GM18508 (cell line): ENCODE measurements at regions not wholly inside any gene's neighbourhood (a gene's known extent, or its start where the extent isn't known, plus 50 kb on each side); places are given as distances from the start of the nearest gene placed in this dataset.

ENCODE experiments used
- ATAC-seq: cut with Tn5 transposase; IDR thresholded peaks from one replicate; pipeline ENCODE4 v1.9.1; 2021; ENCODE audit warnings: moderate number of reproducible peaks; ENCODE audit not compliant: insufficient read depth, unreplicated experiment

DNA sequence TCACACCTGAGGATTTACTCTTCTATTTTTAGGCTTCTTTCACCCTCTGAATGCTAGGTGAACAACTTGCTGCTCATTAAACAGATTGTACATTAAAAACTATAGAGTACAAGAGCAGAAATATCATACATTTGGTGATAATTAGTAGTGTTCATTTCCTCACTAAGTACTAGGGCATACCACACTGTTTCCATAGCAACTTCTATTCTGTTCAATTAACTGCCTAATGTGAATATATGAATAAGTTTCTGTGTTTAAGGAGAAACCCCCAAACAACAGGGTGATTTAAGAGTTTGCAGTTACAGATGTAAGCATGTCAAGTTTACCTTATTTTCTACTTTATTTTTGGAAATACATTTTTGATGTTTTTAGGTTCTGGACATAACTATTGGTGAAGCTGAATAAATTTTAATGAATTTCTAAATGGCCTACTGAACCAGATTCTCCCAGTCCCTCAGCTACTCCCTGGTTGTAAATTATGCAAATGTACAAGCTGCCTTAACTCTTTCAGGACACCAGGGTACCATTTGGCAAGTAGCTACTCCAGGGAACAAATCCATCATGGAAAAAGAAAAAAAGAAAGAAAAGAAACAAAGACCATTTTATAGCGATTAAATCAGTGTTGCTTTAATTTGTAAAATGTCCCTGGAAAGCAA, 199.8 kb upstream of the NAV3 start:
- ATAC-seq: no peak

GRCh38 chr12:77630344-77630743, 200.3 kb upstream of the NAV3 start:
- ATAC-seq: no peak

DNA sequence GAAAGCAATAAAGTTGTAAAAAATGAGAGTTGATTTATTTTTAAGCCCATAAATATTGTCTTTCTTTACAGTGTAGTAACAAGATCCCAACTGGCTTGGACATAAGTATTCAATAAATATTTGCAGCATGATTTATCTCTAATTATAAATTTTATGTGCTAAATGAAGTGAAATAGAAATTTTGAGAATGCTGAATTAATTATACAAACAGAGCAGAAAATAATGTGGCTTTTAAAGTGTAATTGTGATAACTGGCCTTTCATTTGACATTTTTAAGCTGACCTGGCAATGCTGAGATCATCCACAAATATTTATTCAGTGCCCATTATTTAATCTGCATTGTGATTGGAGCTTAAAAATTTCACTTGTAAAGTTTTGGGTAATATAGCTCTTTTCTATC, 201.6 kb upstream of the NAV3 start:
- no peak for ATAC-seq

- ATAC-seq: no peak
These were observed 205.3 kb upstream of the NAV3 start for GRCh38 chr12:77625441-77625840.

DNA sequence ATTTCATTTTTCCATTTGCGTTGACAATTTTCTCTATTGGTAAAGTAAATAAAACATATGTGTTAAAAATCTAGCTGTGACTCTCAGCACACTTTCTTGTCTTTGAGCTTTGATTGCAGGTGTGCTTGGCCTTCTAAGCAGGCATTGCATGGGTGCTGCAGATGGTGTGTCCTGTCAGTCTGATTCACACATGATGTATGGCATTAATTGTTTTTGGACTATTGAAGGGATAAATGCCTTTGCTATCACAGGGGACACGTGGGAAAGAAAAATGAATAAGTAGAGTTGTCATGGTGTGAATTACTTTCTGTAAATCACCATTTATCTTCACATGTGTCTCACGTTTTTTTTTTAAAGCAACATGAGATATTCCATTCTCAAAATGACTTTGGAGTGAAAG, 211.3 kb upstream of the NAV3 start:
- ATAC-seq: no peak

- ATAC-seq: no peak
These were observed 212.9 kb upstream of the NAV3 start for GRCh38 chr12:77617818-77618217.

GRCh38 chr12:77615332-77615731, 215.4 kb upstream of the NAV3 start:
- no peak for ATAC-seq

- ATAC-seq: no peak
These were observed 217.3 kb upstream of the NAV3 start for GRCh38 chr12:77613411-77613810.

GRCh38 chr12:77610446-77610845, 220.2 kb upstream of the NAV3 start:
- ATAC-seq: no peak

DNA sequence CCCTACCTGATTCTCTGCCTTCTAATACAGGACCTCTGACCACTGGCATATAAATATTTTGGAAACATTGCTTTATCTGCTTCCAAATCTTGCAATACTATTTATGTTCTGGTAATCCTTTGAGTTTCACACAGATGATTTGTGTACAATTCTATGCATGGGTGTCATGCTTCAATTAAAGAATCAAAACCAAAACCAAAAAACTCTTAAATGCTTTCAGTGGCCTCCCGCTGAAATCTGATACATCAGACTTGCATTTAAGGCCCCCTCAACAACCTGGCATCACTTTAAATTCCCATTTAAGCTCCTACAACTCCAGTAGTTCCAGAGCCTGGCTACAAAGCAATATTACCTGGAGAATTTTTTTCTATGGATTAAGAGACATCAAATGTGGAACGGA, 221.7 kb upstream of the NAV3 start:
- no peak for ATAC-seq

DNA sequence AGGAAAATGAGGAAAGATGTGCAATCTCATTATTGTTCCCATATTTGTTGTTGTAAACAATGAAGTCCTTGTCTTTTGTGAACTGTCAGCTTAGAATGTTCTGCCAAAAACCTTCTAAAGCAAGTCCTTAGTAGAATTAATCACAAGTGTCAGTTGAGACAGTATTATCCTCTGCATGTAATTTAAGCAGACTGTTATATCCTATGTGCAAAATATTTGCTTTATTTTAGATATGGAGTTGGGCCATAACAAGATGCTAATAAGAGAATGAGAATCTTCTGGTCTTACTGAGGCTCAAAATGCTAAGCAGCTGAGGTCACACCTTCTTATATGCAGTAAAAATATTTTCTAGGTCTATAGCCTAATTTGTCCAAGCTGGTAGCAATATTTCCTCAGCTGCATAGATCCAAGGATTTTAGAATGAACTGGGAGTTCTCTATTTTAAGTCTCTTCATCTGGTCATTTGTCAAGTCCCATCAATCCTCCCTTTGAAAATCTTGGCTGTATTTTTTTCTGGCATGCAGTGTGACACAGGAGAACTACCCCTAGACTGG, 222.3 kb upstream of the NAV3 start:
- no peak for ATAC-seq

- peak; percentile 48 for ATAC-seq
These were observed 224.3 kb upstream of the NAV3 start for GRCh38 chr12:77606348-77606747.

- ATAC-seq: no peak
These were observed 226.7 kb upstream of the NAV3 start for GRCh38 chr12:77603946-77604345.

- ATAC-seq: peak; percentile 40
These were observed 229.6 kb upstream of the NAV3 start for GRCh38 chr12:77601069-77601468.

DNA sequence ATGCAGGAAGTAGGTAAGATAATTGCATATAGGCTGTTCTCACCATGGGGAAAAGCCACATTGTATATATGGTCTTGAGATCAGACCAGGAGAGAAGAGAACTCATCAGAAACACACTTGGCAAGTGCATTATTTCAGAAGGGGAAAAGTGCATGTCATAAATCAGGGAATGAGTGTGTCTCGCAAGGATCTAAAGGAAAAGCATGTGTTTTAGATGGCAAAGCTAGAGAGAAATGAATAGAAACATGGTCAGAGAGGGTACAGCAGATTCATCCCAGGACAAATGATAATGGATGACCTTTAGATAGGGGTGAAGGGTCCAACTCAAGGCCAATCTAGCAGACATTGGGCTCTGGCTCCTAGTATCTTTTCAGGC, 230.2 kb upstream of the NAV3 start:
- no peak for ATAC-seq

- peak; percentile 67 for ATAC-seq
These were observed 230.8 kb upstream of the NAV3 start for GRCh38 chr12:77599782-77600467.

GRCh38 chr12:77594366-77594765, 236.3 kb upstream of the NAV3 start:
- ATAC-seq: no peak

DNA sequence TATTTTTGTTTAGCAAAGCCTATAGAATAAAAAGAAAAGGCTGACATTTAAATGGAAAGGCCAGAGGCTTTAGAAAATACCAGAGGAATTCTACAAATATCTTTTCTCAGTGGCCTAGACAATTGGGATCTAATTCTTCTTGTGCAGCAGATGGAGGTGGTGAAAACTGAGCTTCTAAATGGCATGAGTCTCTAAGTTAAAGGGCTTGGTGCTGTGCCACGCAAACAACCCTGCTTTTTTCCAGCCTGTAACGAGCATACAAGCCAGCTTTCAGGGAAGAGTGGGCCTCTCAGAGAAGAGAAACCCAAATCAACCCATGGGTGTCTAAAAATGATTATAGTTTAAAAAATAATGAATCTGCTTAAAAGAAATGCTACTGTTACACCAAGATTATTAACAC, 237.9 kb upstream of the NAV3 start:
- ATAC-seq: no peak

- no peak for ATAC-seq
These were observed 238.5 kb upstream of the NAV3 start for GRCh38 chr12:77591959-77592743.

GRCh38 chr12:77590306-77590705, 240.4 kb upstream of the NAV3 start:
- ATAC-seq: no peak

DNA sequence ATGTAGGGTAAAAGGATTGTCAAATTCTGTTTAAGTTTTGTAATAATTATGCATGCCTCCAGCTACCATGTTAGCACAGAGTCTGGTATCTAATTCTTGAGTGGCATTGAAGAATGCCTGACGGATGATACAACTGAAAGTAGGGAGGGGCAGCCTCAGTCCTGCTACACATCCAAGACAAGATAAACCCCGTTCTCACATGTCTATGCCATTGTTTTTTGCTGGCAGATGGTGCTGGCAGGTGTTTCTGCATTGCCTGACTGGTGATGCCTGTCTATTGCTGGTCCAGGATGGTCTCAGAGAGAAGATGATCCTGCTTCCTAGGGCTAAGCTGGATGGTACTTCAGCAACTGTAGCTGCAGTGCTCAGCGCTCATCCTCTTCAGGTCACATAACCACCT, 245.8 kb upstream of the NAV3 start:
- ATAC-seq: no peak
